ENCODE measurements at regions not wholly inside any gene's neighbourhood (a gene's known extent, or its start where the extent isn't known, plus 50 kb on each side); places are given as distances from the start of the nearest gene placed in this dataset.

GRCh38 chr2:23199115-23199918 is 185.7 kb upstream of the KLHL29 start:
- DNase-seq (ENCODE audit: low spot score): no peak

- DNase-seq (ENCODE audit: low spot score): no peak
Measured at GRCh38 chr2:23200068-23200786, 184.8 kb upstream of the KLHL29 start.

GRCh38 chr2:23200787-23201114 is 184.2 kb upstream of the KLHL29 start:
- DNase-seq (ENCODE audit: low spot score): no peak

- no peak for DNase-seq (ENCODE audit: low spot score)
Measured at GRCh38 chr2:23203383-23203782, 181.6 kb upstream of the KLHL29 start.

GRCh38 chr2:23204685-23205242 is 180.2 kb upstream of the KLHL29 start:
- no peak for DNase-seq (ENCODE audit: low spot score)

GRCh38 chr2:23206650-23207049 is 178.3 kb upstream of the KLHL29 start:
- no peak for DNase-seq (ENCODE audit: low spot score)

- no peak for DNase-seq (ENCODE audit: low spot score)
Measured at GRCh38 chr2:23207871-23208270, 177.1 kb upstream of the KLHL29 start.

- no peak for DNase-seq (ENCODE audit: low spot score)
Measured at GRCh38 chr2:23208339-23208738, 176.6 kb upstream of the KLHL29 start.

GRCh38 chr2:23209059-23209458 is 175.9 kb upstream of the KLHL29 start:
- DNase-seq (ENCODE audit: low spot score): peak; percentile 2

GRCh38 chr2:23211987-23212583 is 172.9 kb upstream of the KLHL29 start:
- no peak for DNase-seq (ENCODE audit: low spot score)

- DNase-seq (ENCODE audit: low spot score): no peak
Measured at GRCh38 chr2:23213196-23213595, 171.8 kb upstream of the KLHL29 start.

- no peak for DNase-seq (ENCODE audit: low spot score)
Measured at GRCh38 chr2:23215016-23215415, 170.0 kb upstream of the KLHL29 start.

- no peak for DNase-seq (ENCODE audit: low spot score)
Measured at GRCh38 chr2:23219666-23220065, 165.3 kb upstream of the KLHL29 start.

- no peak for DNase-seq (ENCODE audit: low spot score)
Measured at GRCh38 chr2:23220513-23221094, 164.4 kb upstream of the KLHL29 start.

- DNase-seq (ENCODE audit: low spot score): no peak
Measured at GRCh38 chr2:23221236-23221635, 163.7 kb upstream of the KLHL29 start.

GRCh38 chr2:23221901-23222300 is 163.1 kb upstream of the KLHL29 start:
- no peak for DNase-seq (ENCODE audit: low spot score)

- DNase-seq (ENCODE audit: low spot score): no peak
Measured at GRCh38 chr2:23230885-23231284, 154.1 kb upstream of the KLHL29 start.

GRCh38 chr2:23231865-23232264 is 153.1 kb upstream of the KLHL29 start:
- no peak for DNase-seq (ENCODE audit: low spot score)

- no peak for DNase-seq (ENCODE audit: low spot score)
Measured at GRCh38 chr2:23235292-23235691, 149.7 kb upstream of the KLHL29 start.

GRCh38 chr2:23235736-23236135 is 149.2 kb upstream of the KLHL29 start:
- DNase-seq (ENCODE audit: low spot score): no peak

GRCh38 chr2:23237147-23237546 is 147.8 kb upstream of the KLHL29 start:
- DNase-seq (ENCODE audit: low spot score): no peak

GRCh38 chr2:23238011-23238657 is 146.8 kb upstream of the KLHL29 start:
- DNase-seq (ENCODE audit: low spot score): no peak
